D721Med (cell line): ENCODE measurements at regions not wholly inside any gene's neighbourhood (a gene's known extent, or its start where the extent isn't known, plus 50 kb on each side); places are given as distances from the start of the nearest gene placed in this dataset.

Experiments used
- DNase-seq: peaks from one replicate; pipeline ENCODE4 v3.0.0; 2011; ENCODE audit warnings: low spot score; ENCODE audit not compliant: insufficient read length
- FAIRE-seq: peaks from 2 replicates; lab custom pipeline; 2011; peaks lifted over from hg19 to GRCh38; lab: Jason Lieb, UNC
- TF ChIP-seq, protein P1 (sequence below): IDR thresholded peaks from 2 replicates; pipeline ENCODE4 v1.5.1; 2012; ENCODE audit warnings: mild to moderate bottlenecking, control low read depth; ENCODE audit not compliant: insufficient read depth; ENCODE audit errors: missing control alignments

DNA sequence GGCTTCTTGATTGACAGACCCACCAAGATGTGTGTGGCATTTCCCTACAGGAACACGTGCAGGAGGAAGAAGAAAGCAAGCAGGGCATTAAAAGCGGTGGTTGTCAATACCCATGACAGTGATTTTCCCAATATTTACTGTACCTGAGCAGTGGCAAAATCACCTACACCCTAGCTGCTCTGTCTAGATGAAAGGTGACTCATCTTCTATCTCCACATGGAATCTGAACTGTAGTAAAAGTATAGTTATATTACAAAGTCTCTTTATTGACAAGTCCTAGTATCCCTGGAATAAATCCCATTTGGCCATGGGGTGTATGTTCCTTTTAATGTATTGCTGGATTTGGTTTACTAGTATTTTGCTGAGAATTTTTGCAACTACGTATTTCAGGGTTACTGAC lies 458.8 kb upstream of the SORCS1 start:
- DNase-seq (no peak), FAIRE-seq (no peak)
- TF ChIP-seq, protein P1, sequence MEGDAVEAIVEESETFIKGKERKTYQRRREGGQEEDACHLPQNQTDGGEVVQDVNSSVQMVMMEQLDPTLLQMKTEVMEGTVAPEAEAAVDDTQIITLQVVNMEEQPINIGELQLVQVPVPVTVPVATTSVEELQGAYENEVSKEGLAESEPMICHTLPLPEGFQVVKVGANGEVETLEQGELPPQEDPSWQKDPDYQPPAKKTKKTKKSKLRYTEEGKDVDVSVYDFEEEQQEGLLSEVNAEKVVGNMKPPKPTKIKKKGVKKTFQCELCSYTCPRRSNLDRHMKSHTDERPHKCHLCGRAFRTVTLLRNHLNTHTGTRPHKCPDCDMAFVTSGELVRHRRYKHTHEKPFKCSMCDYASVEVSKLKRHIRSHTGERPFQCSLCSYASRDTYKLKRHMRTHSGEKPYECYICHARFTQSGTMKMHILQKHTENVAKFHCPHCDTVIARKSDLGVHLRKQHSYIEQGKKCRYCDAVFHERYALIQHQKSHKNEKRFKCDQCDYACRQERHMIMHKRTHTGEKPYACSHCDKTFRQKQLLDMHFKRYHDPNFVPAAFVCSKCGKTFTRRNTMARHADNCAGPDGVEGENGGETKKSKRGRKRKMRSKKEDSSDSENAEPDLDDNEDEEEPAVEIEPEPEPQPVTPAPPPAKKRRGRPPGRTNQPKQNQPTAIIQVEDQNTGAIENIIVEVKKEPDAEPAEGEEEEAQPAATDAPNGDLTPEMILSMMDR, result no peak

DNA sequence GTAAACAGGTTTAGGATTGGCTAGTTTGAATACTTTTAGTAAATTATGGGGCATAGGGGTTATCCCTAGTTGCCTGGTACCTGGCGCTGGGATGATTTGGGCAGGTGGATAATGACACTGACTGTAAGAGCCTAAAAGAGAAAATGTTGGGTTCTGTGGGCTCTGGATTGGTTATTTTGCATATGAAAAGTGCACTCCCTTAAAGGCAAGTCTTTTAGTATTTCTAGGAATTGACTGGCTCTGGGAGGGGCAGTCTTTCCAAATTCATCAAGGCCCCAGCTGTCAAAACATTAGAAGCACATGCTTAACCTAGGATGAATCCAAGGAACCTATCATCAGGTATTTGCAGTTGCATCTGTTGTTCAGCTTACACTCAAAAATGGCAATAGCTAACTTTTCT lies 454.6 kb upstream of the SORCS1 start:
- TF ChIP-seq, protein P1, result no peak
- DNase-seq, result no peak
- FAIRE-seq, result no peak

DNA sequence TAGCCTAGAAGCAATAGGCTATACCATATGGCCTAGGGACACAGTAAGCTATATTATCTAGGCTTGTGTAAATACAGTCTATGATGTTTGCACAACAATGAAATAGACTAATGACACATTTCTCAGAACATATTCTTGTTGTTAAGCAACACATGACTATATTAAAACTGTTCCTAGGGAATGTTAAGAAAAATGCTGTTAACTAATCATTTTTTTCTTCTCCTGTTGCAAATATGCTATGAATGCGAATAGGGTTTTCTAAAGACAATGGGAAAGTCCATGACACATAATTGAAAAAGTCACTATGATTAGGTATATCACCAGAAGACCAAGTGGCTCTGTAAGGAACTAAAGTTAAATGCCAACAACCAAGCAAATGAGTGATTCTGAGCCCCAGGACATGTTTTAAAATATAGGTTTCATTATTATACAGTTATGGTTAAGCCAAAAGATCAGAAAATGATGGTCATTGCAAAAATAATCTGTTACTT lies 454.0 kb upstream of the SORCS1 start:
- TF ChIP-seq, protein P1, result no peak
- no peak for DNase-seq
- FAIRE-seq, result no peak

DNA sequence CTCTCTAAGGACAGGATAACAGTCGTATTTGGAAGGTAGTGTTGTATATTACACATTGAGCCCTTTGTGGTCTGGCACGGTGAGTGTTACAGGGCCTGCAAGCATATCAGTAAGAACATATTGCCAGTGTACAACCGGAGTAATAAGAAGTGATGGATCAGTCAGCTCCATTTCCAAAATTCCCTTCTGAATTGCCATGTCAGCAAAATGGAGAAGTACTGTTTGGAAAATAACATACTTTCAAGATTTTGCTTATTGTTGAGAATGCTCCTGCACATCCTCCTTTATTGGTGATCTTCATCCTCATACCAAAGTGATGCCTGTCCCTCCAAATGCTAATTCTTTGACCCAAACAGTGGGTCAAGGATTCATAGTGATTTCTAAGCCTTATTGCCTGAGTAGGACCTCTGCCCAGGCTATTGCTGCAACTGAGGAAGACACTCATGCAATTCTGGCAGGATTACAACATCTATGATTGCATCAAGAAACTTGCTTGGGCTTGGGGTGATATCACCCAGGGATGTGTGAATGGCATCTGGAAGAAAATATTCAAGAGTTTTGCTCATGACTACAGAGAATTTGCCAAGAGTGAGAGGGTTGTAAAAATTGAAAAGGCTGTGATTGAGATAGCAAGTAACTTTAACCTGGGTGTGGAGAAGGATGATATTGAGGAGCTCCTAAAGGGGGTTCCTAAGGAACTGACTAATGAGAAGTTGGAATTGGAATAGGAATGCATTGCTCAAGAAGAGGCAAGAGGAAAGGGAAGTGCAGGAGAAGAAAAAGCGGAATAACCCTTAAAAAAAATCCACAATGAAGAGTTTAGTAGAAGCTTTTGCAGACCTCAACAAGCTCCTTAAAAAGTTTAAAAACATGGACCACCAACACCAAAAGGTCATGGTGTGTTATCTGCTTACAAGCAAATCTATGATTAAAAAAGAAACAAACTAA lies 452.2 kb upstream of the SORCS1 start:
- no peak for FAIRE-seq
- no peak for DNase-seq
- TF ChIP-seq, protein P1, result no peak

DNA sequence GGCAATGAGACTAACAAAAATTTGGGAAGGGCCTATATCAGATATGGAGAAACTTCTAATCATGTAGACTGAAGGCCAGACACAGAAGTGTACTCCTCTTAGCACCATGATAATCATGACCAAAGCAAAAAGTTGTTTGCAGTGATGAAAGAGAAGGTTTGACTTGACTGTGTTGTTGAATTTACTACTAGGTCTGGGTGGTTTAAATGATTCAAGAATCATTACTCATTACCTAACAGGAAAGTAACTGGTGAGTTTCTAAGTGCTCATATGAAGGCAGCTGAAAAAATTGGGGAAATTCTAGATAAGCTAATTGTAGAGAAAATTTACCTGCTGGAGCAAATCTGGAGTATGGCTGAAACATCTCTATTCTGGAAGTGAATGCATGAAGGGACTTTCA lies 451.5 kb upstream of the SORCS1 start:
- no peak for FAIRE-seq
- TF ChIP-seq, protein P1, result no peak
- DNase-seq, result no peak

DNA sequence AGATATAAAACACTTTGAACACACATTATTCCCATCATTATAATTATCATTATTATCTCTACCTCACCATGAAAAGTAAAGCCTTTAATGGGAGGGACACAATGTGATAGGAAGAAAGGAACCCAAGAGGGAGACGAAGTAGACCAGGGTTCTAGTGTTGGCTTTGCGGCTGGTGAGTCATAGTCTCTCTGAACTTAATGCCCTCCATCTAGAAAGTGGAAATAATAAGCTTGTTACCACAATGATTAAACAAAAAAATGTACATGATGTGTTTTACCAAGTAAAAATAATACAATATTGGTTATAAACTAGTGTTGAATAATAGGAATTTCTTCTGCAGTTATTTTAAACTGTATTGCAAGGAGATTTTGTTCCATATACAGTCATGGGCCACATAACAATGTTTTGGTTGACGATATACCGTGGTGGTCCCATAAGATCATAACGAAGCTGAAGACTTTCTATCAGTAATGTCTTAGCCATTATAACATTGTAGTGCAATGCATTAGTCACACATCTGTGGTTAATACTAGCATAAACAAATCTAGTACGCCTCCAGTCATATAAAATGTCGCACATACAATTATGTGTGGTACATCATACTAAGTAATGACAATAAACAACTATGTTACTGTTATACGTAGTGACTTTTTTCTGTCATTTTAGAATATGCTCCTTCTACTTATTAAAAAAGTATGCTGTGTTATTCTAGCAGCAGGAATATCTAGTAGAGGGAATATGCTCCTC lies 450.6 kb upstream of the SORCS1 start:
- TF ChIP-seq, protein P1, result no peak
- FAIRE-seq, result no peak

More for the DNA sequence above, 450.6 kb upstream of the SORCS1 start:
- DNase-seq, result no peak
